SK-N-SH (cell line): ENCODE measurements at regions not wholly inside any gene's neighbourhood (a gene's known extent, or its start where the extent isn't known, plus 50 kb on each side); places are given as distances from the start of the nearest gene placed in this dataset.
A peak's percentile ranks its signal among the peaks of the same experiment; 100 is the strongest.

Source experiments
- CTCF ChIA-PET: fragments of 300-600, 350-600 bp; formaldehyde crosslinking; extraction: SDS; loops from one replicate; lab custom pipeline; 2021; lab: Yijun Ruan, JAX
- POLR2A ChIA-PET: fragments of 350-600 bp; sonication (Branson Sonifier 250); formaldehyde crosslinking; extraction: SDS; loops from one replicate; lab custom pipeline; 2020; ENCODE audit warnings: antibody characterized with exemption, inconsistent platforms; lab: Yijun Ruan, JAX
- DNase-seq: peaks from one replicate; pipeline ENCODE4 v3.0.0; 2012
- H2AFZ ChIP-seq: fragments of 200-600 bp; sonication (generic); 2 replicates; pipeline ENCODE4 v1.8.1; 2016; ENCODE audit warnings: antibody characterized with exemption, mild to moderate bottlenecking, low read depth
- H3F3A ChIP-seq: fragments of 200-600 bp; sonication (generic); replicated peaks from 2 replicates; pipeline ENCODE3; 2016; ENCODE audit warnings: antibody characterized with exemption, mild to moderate bottlenecking; ENCODE audit not compliant: insufficient read depth
- H3K27ac ChIP-seq, 2 experiments: fragments of 200-500 bp in 1 of 2; fragments of 200-600 bp in 1 of 2; sonication (Bioruptor generic) in 1 of 2; sonication (generic), shearing (Covaris generic) in 1 of 2; 2 replicates each; pipeline versions ENCODE4 v1.5.1 to v1.6.1; 2014 to 2016; ENCODE audit warnings: low read depth in 2 of 2, inconsistent platforms in 1 of 2, low read length in 1 of 2, mild to moderate bottlenecking in 1 of 2, mixed read lengths in 1 of 2
- H3K27me3 ChIP-seq: fragments of 200-600 bp; sonication (generic), shearing (Covaris generic); 2 replicates; pipeline ENCODE4 v1.6.1; 2016; ENCODE audit warnings: mixed run types; ENCODE audit not compliant: insufficient read depth
- H3K36me3 ChIP-seq, 2 experiments: fragments of 200-500 bp in 1 of 2; fragments of 200-600 bp in 1 of 2; sonication (Bioruptor generic) in 1 of 2; sonication (generic) in 1 of 2; replicated peaks in 1 of 2; 2 replicates each; pipeline versions ENCODE3 to v1.5.1; 2014 to 2016; ENCODE audit warnings: low read length in 1 of 2, mild to moderate bottlenecking in 1 of 2; ENCODE audit not compliant: insufficient read depth in 2 of 2, control insufficient read depth in 1 of 2
- H3K4me1 ChIP-seq, 2 experiments: fragments of 200-500 bp in 1 of 2; fragments of 200-600 bp in 1 of 2; sonication (Bioruptor generic) in 1 of 2; sonication (generic), shearing (Covaris generic) in 1 of 2; 2 replicates each; pipeline versions ENCODE4 v1.5.1 to v1.6.1; 2014 to 2016; ENCODE audit warnings: low read depth in 1 of 2, low read length in 1 of 2, mixed run types in 1 of 2; ENCODE audit not compliant: insufficient read depth in 2 of 2, control insufficient read depth in 1 of 2
- H3K4me2 ChIP-seq: fragments of 200-600 bp; sonication (generic), shearing (Covaris generic); 2 replicates; pipeline ENCODE4 v1.6.1; 2017; ENCODE audit warnings: mixed run types
- H3K4me3 ChIP-seq, 2 experiments: fragments of 200-500 bp in 1 of 2; fragments of 200-600 bp in 1 of 2; sonication (Bioruptor generic) in 1 of 2; sonication (generic), shearing (Covaris generic) in 1 of 2; 2 replicates each; pipeline versions ENCODE4 v1.5.1 to v1.8.1; 2014 to 2016; ENCODE audit warnings: low read depth in 2 of 2, inconsistent platforms in 1 of 2, low read length in 1 of 2, mild to moderate bottlenecking in 1 of 2, mixed read lengths in 1 of 2, moderate library complexity in 1 of 2
- H3K79me2 ChIP-seq: fragments of 200-600 bp; sonication (generic); 2 replicates; pipeline ENCODE4 v1.8.1; 2017; ENCODE audit warnings: mild to moderate bottlenecking; ENCODE audit not compliant: insufficient read depth
- H3K9ac ChIP-seq: fragments of 200-600 bp; sonication (generic); 2 replicates; pipeline ENCODE4 v1.6.1; 2017; ENCODE audit warnings: mixed run types
- H3K9me2 ChIP-seq: fragments of 200-600 bp; sonication (generic); 2 replicates; pipeline ENCODE4 v1.6.1; 2017; ENCODE audit warnings: mixed run types
- H3K9me3 ChIP-seq: fragments of 200-600 bp; sonication (generic); 2 replicates; pipeline ENCODE4 v1.6.1; 2017; ENCODE audit warnings: mixed run types, mild to moderate bottlenecking, moderate library complexity
- H4K20me1 ChIP-seq: fragments of 200-600 bp; sonication (generic); 2 replicates; pipeline ENCODE4 v1.6.1; 2017; ENCODE audit warnings: mild to moderate bottlenecking, mixed run types; ENCODE audit not compliant: insufficient read depth
- RAD21 ChIP-seq: IDR thresholded peaks from 2 replicates; pipeline ENCODE4 v1.6.1; 2012; ENCODE audit warnings: mild to moderate bottlenecking, low read length
- RCOR1 ChIP-seq: fragments of 150-350 bp; IDR thresholded peaks from 2 replicates; pipeline ENCODE4 v1.6.1; 2017; ENCODE audit warnings: antibody characterized with exemption, low read length
- WGBS: methylation state at CpG from one replicate; pipeline ENCODE4 v1.1.6; 2017; ENCODE audit warnings: low lambda C conversion rate; 5-methylcytosine and 5-hydroxymethylcytosine counted together

- Histone ChIP-seq H3K79me2 (no peaks in the 10 kb centered on the region), H2AFZ (no peak overlapping the region), H4K20me1 (no peaks in the 10 kb centered on the region), H3K27me3 (no peaks in the 10 kb centered on the region), H3F3A (no peaks in the 10 kb centered on the region), H3K36me3 (no peaks in the 10 kb centered on the region), H3K9me2 (no peaks in the 10 kb centered on the region), H3K4me1 (no peaks in the 10 kb centered on the region), H3K4me2 (no peak overlapping the region), H3K27ac (no peak overlapping the region), H3K9ac (no peak overlapping the region), H3K4me3 (no peak overlapping the region), H3K9me3 (no peaks in the 10 kb centered on the region)
- ChIA-PET CTCF (interaction anchor here (0.6 to 2.2 kb wide), 7 partner anchors 13 to 439 kb away, joined by 3 to 7 read pairs (median 4); no protein-coding TSS in a partner anchor), POLR2A (no interaction called here)
- no peak for DNase-seq
- TF ChIP-seq RAD21 (0 out of 2 replicates have a peak, but pooled peaks have one; percentile 12), RCOR1 (no peak)
- 60% methylated on average over 9 of the region's 12 CpGs for WGBS
Measured at GRCh38 chr2:119049968-119050704, 108.1 kb downstream of the MARCO start.
